ENCODE measurements at regions not wholly inside any gene's neighbourhood (a gene's known extent, or its start where the extent isn't known, plus 50 kb on each side); places are given as distances from the start of the nearest gene placed in this dataset.

GRCh38 chr6:159097256-159097655 is 52.5 kb upstream of the TAGAP start:
- TF ChIP-seq EZH2 (IDR thresholded peaks at IDR 0.05; ENCODE audit: borderline replicate concordance, low read depth, low read length, severe bottlenecking) = no peak
- TF ChIP-seq POLR2A (IDR thresholded peaks at IDR 0.05; ENCODE audit: low read depth, low read length) = no peak
- TF ChIP-seq CTCF (IDR thresholded peaks at IDR 0.05; ENCODE audit: extremely low read depth in 1 of 2, insufficient read depth in 1 of 2, low read depth in 1 of 2, low read length in 2 of 2) = no peak
- TF ChIP-seq, protein P1, sequence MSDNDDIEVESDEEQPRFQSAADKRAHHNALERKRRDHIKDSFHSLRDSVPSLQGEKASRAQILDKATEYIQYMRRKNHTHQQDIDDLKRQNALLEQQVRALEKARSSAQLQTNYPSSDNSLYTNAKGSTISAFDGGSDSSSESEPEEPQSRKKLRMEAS (IDR thresholded peaks at IDR 0.05; ENCODE audit: insufficient read depth, insufficient read length) = no peak
- no peak for TF ChIP-seq POLR2AphosphoS5 (IDR thresholded peaks at IDR 0.05; ENCODE audit: insufficient read depth, low read depth, low read length)
